HepG2 (cell line): ENCODE measurements at regions not wholly inside any gene's neighbourhood (a gene's known extent, or its start where the extent isn't known, plus 50 kb on each side); places are given as distances from the start of the nearest gene placed in this dataset.

Source experiments
- ATAC-seq: fragments of 200-7000 bp; cut with Tn5 transposase; 3 replicates; pipeline ENCODE4 v1.9.1; 2020; ENCODE audit warnings: mild to moderate bottlenecking, moderate library complexity
- BruUV-seq: library from RNA; stranded (reverse); fragments of 400-500 nt; replicated peaks from 2 replicates; lab custom pipeline; 2021; lab: Mats Ljungman, UMichigan
- CTCF ChIA-PET: fragments of 300-600 bp; formaldehyde crosslinking; extraction: SDS; loops from one replicate; lab custom pipeline; 2021; ENCODE audit warnings: low total read pairs, inconsistent platforms, low intra/inter-chr PET ratio; lab: Yijun Ruan, JAX
- POLR2A ChIA-PET: fragments of 350-600 bp; sonication (Branson Sonifier 250); formaldehyde crosslinking; loops from one replicate; lab custom pipeline; 2020; ENCODE audit warnings: antibody characterized with exemption, inconsistent platforms; lab: Yijun Ruan, JAX
- DNase-seq: peaks from one replicate; pipeline ENCODE4 v3.0.0-alpha.2; 2015; ENCODE audit warnings: low spot score
- FAIRE-seq: peaks from 3 replicates; lab custom pipeline; 2011; peaks lifted over from hg19 to GRCh38; lab: Jason Lieb, UNC
- H2AFZ ChIP-seq: one replicate; pipeline ENCODE4 v1.6.1; 2011; ENCODE audit warnings: low read length, inconsistent platforms
- H3K27ac ChIP-seq: fragments of 300-600 bp; 3 replicates; pipeline ENCODE4 v1.8.0; 2011; ENCODE audit warnings: mixed run types, mild to moderate bottlenecking, mixed read lengths, low read length, inconsistent platforms; ENCODE audit not compliant: insufficient read depth; ENCODE audit errors: extremely low read length
- H3K27me3 ChIP-seq, 2 experiments: fragments of 200-600 bp in 1 of 2; 2 replicates in 1 of 2; 3 replicates in 1 of 2; pipeline versions ENCODE4 v1.6.0 to v1.8.0; 2011; ENCODE audit warnings: low read length in 2 of 2, mild to moderate bottlenecking in 2 of 2, moderate library complexity in 2 of 2, inconsistent platforms in 1 of 2; ENCODE audit not compliant: insufficient read depth in 2 of 2, control insufficient read depth in 1 of 2
- H3K36me3 ChIP-seq, 2 experiments: fragments of 200-600 bp in 1 of 2; replicated peaks in 1 of 2; 2 replicates in 1 of 2; 3 replicates in 1 of 2; pipeline versions ENCODE4 v1.5.1 to v1.8.0; 2011; ENCODE audit warnings: low read length in 2 of 2, inconsistent platforms in 1 of 2; ENCODE audit not compliant: insufficient read depth in 2 of 2, control insufficient read depth in 1 of 2
- H3K4me1 ChIP-seq: 2 replicates; pipeline ENCODE4 v1.5.1; 2012; ENCODE audit warnings: low read length, inconsistent platforms; ENCODE audit not compliant: insufficient read depth
- H3K4me2 ChIP-seq: 2 replicates; pipeline ENCODE4 v1.6.0; 2011; ENCODE audit warnings: low read depth, low read length, inconsistent platforms
- H3K4me3 ChIP-seq, 3 experiments: fragments of 200-600 bp in 1 of 3; sonication (generic), shearing (Covaris generic) in 1 of 3; replicated peaks in 1 of 3; 2 replicates each; pipeline ENCODE4 v1.5.1; 2011 to 2016; ENCODE audit warnings: low read length in 3 of 3, inconsistent platforms in 2 of 3, low read depth in 2 of 3, mild to moderate bottlenecking in 2 of 3, control low read depth in 1 of 3, mixed read lengths in 1 of 3; ENCODE audit not compliant: insufficient read depth in 1 of 3
- H3K79me2 ChIP-seq: one replicate; pipeline ENCODE4 v1.6.1; 2011; ENCODE audit warnings: low read length, inconsistent platforms; ENCODE audit not compliant: insufficient read depth
- H3K9ac ChIP-seq: 2 replicates; pipeline ENCODE4 v1.6.0; 2011; ENCODE audit warnings: mild to moderate bottlenecking, low read depth, low read length, inconsistent platforms; ENCODE audit not compliant: insufficient read depth
- H3K9me3 ChIP-seq: 2 replicates; pipeline ENCODE4 v1.5.1; 2012; ENCODE audit warnings: mild to moderate bottlenecking, low read length
- H4K20me1 ChIP-seq: 2 replicates; pipeline ENCODE4 v1.6.0; 2011; ENCODE audit warnings: inconsistent platforms, mild to moderate bottlenecking, low read length, moderate library complexity; ENCODE audit not compliant: insufficient read depth
- ETV6 ChIP-seq: sonication (generic); formaldehyde crosslinking; conservative IDR thresholded peaks from 2 replicates; pipeline ENCODE4 v1.4.0; 2020; ENCODE audit warnings: missing genetic modification reagents
- GATAD2A ChIP-seq: IDR thresholded peaks from 2 replicates; pipeline ENCODE4 v1.6.1; 2016
- ISL2 ChIP-seq: sonication (generic); formaldehyde crosslinking; IDR thresholded peaks from 2 replicates; pipeline ENCODE4 v1.5.0; 2020; ENCODE audit warnings: missing genetic modification reagents
- KDM5B ChIP-seq: sonication (generic); formaldehyde crosslinking; IDR thresholded peaks from 2 replicates; pipeline ENCODE4 v1.4.0; 2020; ENCODE audit warnings: missing genetic modification reagents, mild to moderate bottlenecking, borderline replicate concordance
- MXI1 ChIP-seq: IDR thresholded peaks from 3 replicates; pipeline ENCODE4 v1.6.1; 2012; ENCODE audit warnings: low read depth, low read length, inconsistent platforms, borderline replicate concordance
- PHF8 ChIP-seq: sonication (generic); formaldehyde crosslinking; IDR thresholded peaks from 2 replicates; pipeline ENCODE4 v1.5.0; 2020; ENCODE audit warnings: missing genetic modification reagents
- ZBTB42 ChIP-seq: sonication (generic); formaldehyde crosslinking; IDR thresholded peaks from 2 replicates; pipeline ENCODE4 v1.5.0; 2020; ENCODE audit warnings: mild to moderate bottlenecking, missing genetic modification reagents
- WGBS: methylation state at CpG from one replicate; pipeline ENCODE4 v1.1.6; 2017; ENCODE audit warnings: low lambda C conversion rate; 5-methylcytosine and 5-hydroxymethylcytosine counted together
- in situ Hi-C: cut with HindIII; loops from 2 replicates; pipeline ENCODE4 v1.10.0; 2017; ENCODE audit warnings: low pct_unique_long_range_greater_than_20kb; ENCODE audit not compliant: extremely low pct_ligation_motif_present
- intact Hi-C: fragments of 100-400 bp; cut with micrococcal nuclease; formaldehyde crosslinking; loops from one replicate; pipeline ENCODE4 v1.10.0; 2022; ENCODE audit not compliant: unreplicated experiment
- TF ChIP-seq, protein P1 (sequence below): sonication (generic); formaldehyde crosslinking; IDR thresholded peaks from 2 replicates; pipeline ENCODE4 v1.8.0; 2022; ENCODE audit warnings: missing genetic modification reagents, mild to moderate bottlenecking, moderate library complexity, borderline replicate concordance

GRCh38 chr7:113800826-113801225 lies 118.0 kb downstream of the PPP1R3A start:
- no TSS peak for BruUV-seq
- in situ Hi-C loops = no loop called here

DNA sequence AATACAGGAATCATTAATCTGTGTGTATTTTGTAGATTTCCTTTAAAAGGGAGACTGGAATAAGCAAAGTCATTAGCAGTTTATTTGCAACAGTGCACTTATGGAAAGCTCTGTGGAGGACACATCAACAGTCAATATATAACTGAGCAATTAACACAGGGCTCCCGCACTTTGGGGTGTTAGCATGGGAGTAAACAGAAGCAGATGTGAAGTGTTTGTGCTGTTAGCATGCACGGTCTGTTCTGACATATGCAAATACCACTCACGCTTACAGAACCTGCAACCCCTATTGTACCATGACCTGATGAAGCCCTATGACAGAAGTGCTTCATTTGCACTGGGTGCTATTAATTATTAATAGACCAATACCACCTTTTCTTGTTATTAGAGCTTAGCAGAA lies 118.9 kb downstream of the PPP1R3A start:
- H4K20me1 ChIP-seq = no peaks in the 10 kb centered on the region
- H3K9me3 ChIP-seq = no peaks in the 10 kb centered on the region
- H3K79me2 ChIP-seq = no peaks in the 10 kb centered on the region
- H3K27ac ChIP-seq = no peak overlapping the region
- WGBS = 0% methylated on average over 3 of the region's 3 CpGs
- in situ Hi-C loops = no loop called here
- no peak overlapping the region for H3K4me2 ChIP-seq
- FAIRE-seq (no peak), ATAC-seq (no peak), DNase-seq (no peak)
- ChIA-PET CTCF (no interaction called here), POLR2A (no interaction called here)
- no peak for TF ChIP-seq KDM5B (CRISPR knock-in tag)
- TF ChIP-seq ISL2 = no peak
- TF ChIP-seq ZBTB42 (CRISPR knock-in tag) = no peak
- TF ChIP-seq PHF8 = no peak
- TF ChIP-seq ETV6 (CRISPR knock-in tag) = no peak
- no peak for TF ChIP-seq MXI1
- TF ChIP-seq GATAD2A = no peak
- no peak overlapping the region for H3K9ac ChIP-seq
- no peaks in the 10 kb centered on the region for H3K4me1 ChIP-seq
- intact Hi-C loops = no loop called here
- no peak overlapping the region for H2AFZ ChIP-seq
- H3K4me3 ChIP-seq = no peak overlapping the region
- no peaks in the 10 kb centered on the region; a peak in 1 of 5 replicates for H3K27me3 ChIP-seq
- BruUV-seq = no TSS peak
- no peaks in the 10 kb centered on the region for H3K36me3 ChIP-seq

More at GRCh38 chr7:113800826-113801225, 118.0 kb downstream of the PPP1R3A start:
- H4K20me1 ChIP-seq = no peaks in the 10 kb centered on the region
- intact Hi-C loops = no loop called here
- TF ChIP-seq, protein P1, sequence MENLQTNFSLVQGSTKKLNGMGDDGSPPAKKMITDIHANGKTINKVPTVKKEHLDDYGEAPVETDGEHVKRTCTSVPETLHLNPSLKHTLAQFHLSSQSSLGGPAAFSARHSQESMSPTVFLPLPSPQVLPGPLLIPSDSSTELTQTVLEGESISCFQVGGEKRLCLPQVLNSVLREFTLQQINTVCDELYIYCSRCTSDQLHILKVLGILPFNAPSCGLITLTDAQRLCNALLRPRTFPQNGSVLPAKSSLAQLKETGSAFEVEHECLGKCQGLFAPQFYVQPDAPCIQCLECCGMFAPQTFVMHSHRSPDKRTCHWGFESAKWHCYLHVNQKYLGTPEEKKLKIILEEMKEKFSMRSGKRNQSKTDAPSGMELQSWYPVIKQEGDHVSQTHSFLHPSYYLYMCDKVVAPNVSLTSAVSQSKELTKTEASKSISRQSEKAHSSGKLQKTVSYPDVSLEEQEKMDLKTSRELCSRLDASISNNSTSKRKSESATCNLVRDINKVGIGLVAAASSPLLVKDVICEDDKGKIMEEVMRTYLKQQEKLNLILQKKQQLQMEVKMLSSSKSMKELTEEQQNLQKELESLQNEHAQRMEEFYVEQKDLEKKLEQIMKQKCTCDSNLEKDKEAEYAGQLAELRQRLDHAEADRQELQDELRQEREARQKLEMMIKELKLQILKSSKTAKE = no peak
- H2AFZ ChIP-seq = no peak overlapping the region
- H3K79me2 ChIP-seq = no peaks in the 10 kb centered on the region
- ATAC-seq (no peak), FAIRE-seq (no peak), DNase-seq (no peak)
- H3K9me3 ChIP-seq = no peaks in the 10 kb centered on the region
- WGBS = 7% methylated on average over 2 of the region's 2 CpGs
- no peaks in the 10 kb centered on the region for H3K4me1 ChIP-seq
- H3K36me3 ChIP-seq = no peaks in the 10 kb centered on the region
- H3K4me3 ChIP-seq = no peak overlapping the region
- H3K4me2 ChIP-seq = no peak overlapping the region
- H3K9ac ChIP-seq = no peak overlapping the region
- no peaks in the 10 kb centered on the region; a peak in 1 of 5 replicates for H3K27me3 ChIP-seq
- POLR2A ChIA-PET = no interaction called here
- CTCF ChIA-PET = no interaction called here
- no peak overlapping the region for H3K27ac ChIP-seq
